GM12878 (cell line): ENCODE measurements at regions not wholly inside any gene's neighbourhood (a gene's known extent, or its start where the extent isn't known, plus 50 kb on each side); places are given as distances from the start of the nearest gene placed in this dataset.
A peak's percentile ranks its signal among the peaks of the same experiment; 100 is the strongest.

ENCODE experiments used
- ATAC-seq: fragments of 200-7000 bp; cut with Tn5 transposase; 3 replicates; pipeline ENCODE4 v1.9.1; 2020; ENCODE audit warnings: mild to moderate bottlenecking, moderate library complexity
- BruUV-seq: library from RNA; stranded (reverse); fragments of 400-500 nt; replicated peaks from 2 replicates; lab custom pipeline; 2021; lab: Mats Ljungman, UMichigan
- CTCF ChIA-PET: fragments of 300-600 bp; sonication (Branson Sonifier 250); formaldehyde crosslinking; extraction: SDS; loops from one replicate; lab custom pipeline; 2021; ENCODE audit warnings: inconsistent platforms; lab: Yijun Ruan, JAX
- POLR2A ChIA-PET: fragments of 350-600 bp; formaldehyde crosslinking; extraction: SDS; loops from one replicate; lab custom pipeline; 2021; ENCODE audit warnings: inconsistent platforms; lab: Charles Lee
- RAD21 ChIA-PET: fragments of 300-600 bp; sonication (Branson Sonifier 250); formaldehyde crosslinking; loops from one replicate; lab custom pipeline; 2023; ENCODE audit warnings: antibody characterized with exemption; ENCODE audit not compliant: unreplicated experiment; lab: Charles Lee
- SMC1A ChIA-PET: fragments of 300-600 bp; sonication (Branson Sonifier 250); formaldehyde crosslinking; loops from one replicate; lab custom pipeline; 2023; ENCODE audit not compliant: unreplicated experiment, uncharacterized antibody; lab: Charles Lee
- DNase-seq: peaks from one replicate; pipeline ENCODE4 v3.0.0-alpha.2; 2011; ENCODE audit warnings: low read depth, low spot score
- FAIRE-seq: peaks from 3 replicates; lab custom pipeline; 2011; peaks lifted over from hg19 to GRCh38; lab: Jason Lieb, UNC
- H2AFZ ChIP-seq: 2 replicates; pipeline ENCODE4 v1.6.0; 2011; ENCODE audit warnings: low read depth, low read length, control low read depth; ENCODE audit not compliant: control insufficient read depth
- H3K27ac ChIP-seq: 2 replicates; pipeline ENCODE4 v1.5.1; 2011; ENCODE audit warnings: control low read depth; ENCODE audit not compliant: control insufficient read depth, insufficient read depth
- H3K27me3 ChIP-seq, 2 experiments: replicated peaks in 1 of 2; 2 replicates each; pipeline versions ENCODE4 v1.6.0 to v1.6.1; 2011; ENCODE audit warnings: low read length in 1 of 2; ENCODE audit not compliant: control insufficient read depth in 2 of 2, insufficient read depth in 2 of 2
- H3K36me3 ChIP-seq, 2 experiments: 2 replicates each; pipeline ENCODE4 v1.5.1; 2011; ENCODE audit warnings: low read length in 1 of 2; ENCODE audit not compliant: control insufficient read depth in 2 of 2, insufficient read depth in 2 of 2
- H3K4me1 ChIP-seq: 2 replicates; pipeline ENCODE4 v1.6.1; 2011; ENCODE audit warnings: mild to moderate bottlenecking, low read length, moderate library complexity, mixed read lengths; ENCODE audit not compliant: control insufficient read depth, insufficient read depth
- H3K4me2 ChIP-seq: 2 replicates; pipeline ENCODE4 v1.6.0; 2011; ENCODE audit warnings: control low read depth; ENCODE audit not compliant: control insufficient read depth, insufficient read depth
- H3K4me3 ChIP-seq: fragments of 200-600 bp; sonication (generic); 2 replicates; pipeline ENCODE4 v1.5.1; 2016
- H3K79me2 ChIP-seq: 2 replicates; pipeline ENCODE4 v1.6.0; 2011; ENCODE audit warnings: low read length; ENCODE audit not compliant: control insufficient read depth, insufficient read depth
- H3K9ac ChIP-seq: 2 replicates; pipeline ENCODE4 v1.8.0; 2011; ENCODE audit warnings: low read length, control low read depth, mixed read lengths; ENCODE audit not compliant: control insufficient read depth, insufficient read depth
- H3K9me3 ChIP-seq: replicated peaks from 3 replicates; pipeline ENCODE4 v1.5.1; 2011; ENCODE audit warnings: mild to moderate bottlenecking, low read length; ENCODE audit not compliant: control insufficient read depth, insufficient read depth
- H4K20me1 ChIP-seq: 2 replicates; pipeline ENCODE4 v1.6.0; 2011; ENCODE audit not compliant: control insufficient read depth, insufficient read depth
- ATF7 ChIP-seq: fragments of 450-650 bp; IDR thresholded peaks from 2 replicates; pipeline ENCODE4 v1.6.1; 2016; ENCODE audit warnings: low read depth, mild to moderate bottlenecking
- CBX5 ChIP-seq: sonication (generic); IDR thresholded peaks from 2 replicates; pipeline ENCODE4 v1.6.1; 2016; ENCODE audit warnings: low read depth, moderate library complexity, mild to moderate bottlenecking, inconsistent platforms
- FOXM1 ChIP-seq: IDR thresholded peaks from 2 replicates; pipeline ENCODE4 v1.6.1; 2012; ENCODE audit warnings: low read depth, mild to moderate bottlenecking, inconsistent platforms, low read length, moderate library complexity
- GATAD2B ChIP-seq: fragments of 450-650 bp; conservative IDR thresholded peaks from 2 replicates; pipeline ENCODE4 v1.6.1; 2017; ENCODE audit warnings: low read depth, mild to moderate bottlenecking, moderate library complexity
- MTA2 ChIP-seq: fragments of 450-650 bp; IDR thresholded peaks from 2 replicates; pipeline ENCODE4 v1.6.1; 2016; ENCODE audit warnings: low read depth, mild to moderate bottlenecking, moderate library complexity
- MXI1 ChIP-seq: fragments of 150-350 bp; IDR thresholded peaks from 2 replicates; pipeline ENCODE4 v1.6.1; 2011; ENCODE audit warnings: low read depth, mild to moderate bottlenecking, inconsistent platforms, low read length, improper control_type of control experiment
- MYC ChIP-seq: IDR thresholded peaks from 2 replicates; pipeline ENCODE4 v1.6.1; 2011; ENCODE audit warnings: mild to moderate bottlenecking, low read length, moderate library complexity, inconsistent platforms; ENCODE audit not compliant: insufficient read depth, insufficient replicate concordance, insufficient read length, severe bottlenecking
- NFIC ChIP-seq: IDR thresholded peaks from 2 replicates; pipeline ENCODE4 v1.6.1; 2012; ENCODE audit warnings: low read depth, mild to moderate bottlenecking, inconsistent platforms, low read length, moderate library complexity
- PAX8 ChIP-seq: fragments of 450-650 bp; IDR thresholded peaks from 2 replicates; pipeline ENCODE4 v1.6.1; 2017; ENCODE audit warnings: mild to moderate bottlenecking, moderate library complexity
- POLR2A ChIP-seq: IDR thresholded peaks from 2 replicates; pipeline ENCODE4 v1.6.1; 2011; ENCODE audit warnings: low read depth, mild to moderate bottlenecking, low read length
- RAD21 ChIP-seq: IDR thresholded peaks from 2 replicates; pipeline ENCODE4 v1.6.1; 2011; ENCODE audit warnings: mild to moderate bottlenecking, low read depth, low read length, moderate library complexity; ENCODE audit not compliant: insufficient read depth
- TAF1 ChIP-seq: IDR thresholded peaks from 2 replicates; pipeline ENCODE4 v1.6.1; 2011; ENCODE audit warnings: mild to moderate bottlenecking, low read depth, low read length, borderline replicate concordance
- TBL1XR1 ChIP-seq: IDR thresholded peaks from 2 replicates; pipeline ENCODE4 v1.6.1; 2012; ENCODE audit warnings: low read depth, low read length, improper control_type of control experiment
- ZNF384 ChIP-seq: IDR thresholded peaks from 2 replicates; pipeline ENCODE4 v1.6.1; 2012; ENCODE audit warnings: low read depth, mild to moderate bottlenecking, low read length, improper control_type of control experiment, borderline replicate concordance
- WGBS: methylation state at CpG from one replicate; pipeline ENCODE4 v1.1.6; 2016; ENCODE audit warnings: low lambda C conversion rate; ENCODE audit not compliant: insufficient replicate concordance, insufficient coverage; ENCODE audit errors: missing lambda C conversion rate; 5-methylcytosine and 5-hydroxymethylcytosine counted together
- in situ Hi-C: fragments of 300-500 bp; cut with MboI; formaldehyde crosslinking; loops from 9 replicates; pipeline ENCODE4 v1.14.3; 2018; ENCODE audit warnings: mixed read lengths
- intact Hi-C: fragments of 100-400 bp; cut with micrococcal nuclease; formaldehyde crosslinking; loops from one replicate; pipeline ENCODE4 v1.14.2; 2022; ENCODE audit not compliant: unreplicated experiment
- TF ChIP-seq, protein P1 (sequence below): fragments of 150-350 bp; IDR thresholded peaks from 2 replicates; pipeline ENCODE4 v1.6.1; 2016; ENCODE audit warnings: low read depth, low read length
- TF ChIP-seq, protein P2 (sequence below), 3 experiments: IDR thresholded peaks in 2 of 3; conservative IDR thresholded peaks in 1 of 3; 2 replicates each; pipeline ENCODE4 v1.5.1; 2011; ENCODE audit warnings: low read depth in 3 of 3, low read length in 3 of 3, mild to moderate bottlenecking in 3 of 3, control low read depth in 2 of 3, moderate library complexity in 2 of 3, inconsistent platforms in 1 of 3, mixed read lengths in 1 of 3; ENCODE audit not compliant: control insufficient read depth in 2 of 3, insufficient read depth in 1 of 3; ENCODE audit errors: extremely low read depth in 1 of 3

DNA sequence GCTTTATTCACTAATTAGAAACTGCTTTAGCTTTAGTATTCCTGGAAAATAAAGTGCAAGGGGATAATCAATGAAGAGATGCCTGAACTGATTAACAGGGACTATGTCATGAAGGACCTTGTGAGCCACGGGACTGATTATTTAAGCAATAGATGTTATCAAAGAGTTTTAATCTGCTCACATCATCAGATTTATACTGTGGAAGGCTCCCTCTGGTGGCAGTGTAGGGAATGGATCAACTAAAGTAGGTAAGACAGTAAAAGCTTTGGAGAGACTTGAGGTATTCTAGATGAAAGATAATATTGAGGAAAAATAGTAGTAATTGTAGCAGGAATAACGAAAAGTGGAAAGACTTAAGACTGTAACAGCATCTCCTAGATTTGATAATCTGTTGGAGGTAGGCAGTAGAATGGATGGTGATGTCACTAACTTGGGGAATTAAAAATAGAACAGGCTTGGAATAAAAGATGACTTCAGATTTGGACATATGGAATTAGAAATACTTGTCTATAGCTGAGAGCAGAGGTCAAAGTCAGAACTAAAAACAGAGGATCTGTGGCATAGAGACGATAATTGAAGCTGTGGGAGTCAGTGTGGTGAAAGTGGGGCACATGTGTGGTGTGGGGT is 80.3 kb upstream of the HTR1E start:
- Histone ChIP-seq H3K4me2 (no peak overlapping the region), H2AFZ (no peak overlapping the region), H3K4me3 (no peak overlapping the region), H3K4me1 (no peaks in the 10 kb centered on the region), H4K20me1 (no peaks in the 10 kb centered on the region), H3K27ac (no peak overlapping the region), H3K9ac (no peak overlapping the region), H3K27me3 (no peaks in the 10 kb centered on the region), H3K79me2 (no peaks in the 10 kb centered on the region), H3K36me3 (no peaks in the 10 kb centered on the region), H3K9me3 (no peaks in the 10 kb centered on the region)
- ATAC-seq (peak; percentile 67), DNase-seq (no peak), FAIRE-seq (peak; percentile 70)
- ChIA-PET CTCF (interaction anchor here (0.6 to 2.0 kb wide), 11 partner anchors 8 to 1102 kb away, joined by 3 to 11 read pairs (median 3); no protein-coding TSS in a partner anchor), RAD21 (interaction anchor here (1.5 kb wide), 1 partner anchor 934 kb away, joined by 9 read pairs; no protein-coding TSS in a partner anchor), POLR2A (no interaction called here), SMC1A (no interaction called here)
- in situ Hi-C loops (loop anchor here (10.0 kb wide), 1 partner anchor 932 kb away; no protein-coding TSS in a partner anchor), intact Hi-C loops (loop anchor here (2.0 to 5.0 kb wide), 2 partner anchors 934 to 1100 kb away; no protein-coding TSS in a partner anchor)
- WGBS = 0% methylated on average over 3 of the region's 3 CpGs
- no TSS peak for BruUV-seq
- TF ChIP-seq MXI1 = no peak
- TF ChIP-seq GATAD2B = no peak
- no peak for TF ChIP-seq POLR2A
- no peak for TF ChIP-seq ATF7
- no peak for TF ChIP-seq MTA2
- no peak for TF ChIP-seq FOXM1
- TF ChIP-seq ZNF384 = no peak
- TF ChIP-seq MYC = no peak
- TF ChIP-seq NFIC = no peak
- no peak for TF ChIP-seq TAF1
- TF ChIP-seq, protein P1, sequence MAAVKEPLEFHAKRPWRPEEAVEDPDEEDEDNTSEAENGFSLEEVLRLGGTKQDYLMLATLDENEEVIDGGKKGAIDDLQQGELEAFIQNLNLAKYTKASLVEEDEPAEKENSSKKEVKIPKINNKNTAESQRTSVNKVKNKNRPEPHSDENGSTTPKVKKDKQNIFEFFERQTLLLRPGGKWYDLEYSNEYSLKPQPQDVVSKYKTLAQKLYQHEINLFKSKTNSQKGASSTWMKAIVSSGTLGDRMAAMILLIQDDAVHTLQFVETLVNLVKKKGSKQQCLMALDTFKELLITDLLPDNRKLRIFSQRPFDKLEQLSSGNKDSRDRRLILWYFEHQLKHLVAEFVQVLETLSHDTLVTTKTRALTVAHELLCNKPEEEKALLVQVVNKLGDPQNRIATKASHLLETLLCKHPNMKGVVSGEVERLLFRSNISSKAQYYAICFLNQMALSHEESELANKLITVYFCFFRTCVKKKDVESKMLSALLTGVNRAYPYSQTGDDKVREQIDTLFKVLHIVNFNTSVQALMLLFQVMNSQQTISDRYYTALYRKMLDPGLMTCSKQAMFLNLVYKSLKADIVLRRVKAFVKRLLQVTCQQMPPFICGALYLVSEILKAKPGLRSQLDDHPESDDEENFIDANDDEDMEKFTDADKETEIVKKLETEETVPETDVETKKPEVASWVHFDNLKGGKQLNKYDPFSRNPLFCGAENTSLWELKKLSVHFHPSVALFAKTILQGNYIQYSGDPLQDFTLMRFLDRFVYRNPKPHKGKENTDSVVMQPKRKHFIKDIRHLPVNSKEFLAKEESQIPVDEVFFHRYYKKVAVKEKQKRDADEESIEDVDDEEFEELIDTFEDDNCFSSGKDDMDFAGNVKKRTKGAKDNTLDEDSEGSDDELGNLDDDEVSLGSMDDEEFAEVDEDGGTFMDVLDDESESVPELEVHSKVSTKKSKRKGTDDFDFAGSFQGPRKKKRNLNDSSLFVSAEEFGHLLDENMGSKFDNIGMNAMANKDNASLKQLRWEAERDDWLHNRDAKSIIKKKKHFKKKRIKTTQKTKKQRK = no peak
- TF ChIP-seq, protein P2, sequence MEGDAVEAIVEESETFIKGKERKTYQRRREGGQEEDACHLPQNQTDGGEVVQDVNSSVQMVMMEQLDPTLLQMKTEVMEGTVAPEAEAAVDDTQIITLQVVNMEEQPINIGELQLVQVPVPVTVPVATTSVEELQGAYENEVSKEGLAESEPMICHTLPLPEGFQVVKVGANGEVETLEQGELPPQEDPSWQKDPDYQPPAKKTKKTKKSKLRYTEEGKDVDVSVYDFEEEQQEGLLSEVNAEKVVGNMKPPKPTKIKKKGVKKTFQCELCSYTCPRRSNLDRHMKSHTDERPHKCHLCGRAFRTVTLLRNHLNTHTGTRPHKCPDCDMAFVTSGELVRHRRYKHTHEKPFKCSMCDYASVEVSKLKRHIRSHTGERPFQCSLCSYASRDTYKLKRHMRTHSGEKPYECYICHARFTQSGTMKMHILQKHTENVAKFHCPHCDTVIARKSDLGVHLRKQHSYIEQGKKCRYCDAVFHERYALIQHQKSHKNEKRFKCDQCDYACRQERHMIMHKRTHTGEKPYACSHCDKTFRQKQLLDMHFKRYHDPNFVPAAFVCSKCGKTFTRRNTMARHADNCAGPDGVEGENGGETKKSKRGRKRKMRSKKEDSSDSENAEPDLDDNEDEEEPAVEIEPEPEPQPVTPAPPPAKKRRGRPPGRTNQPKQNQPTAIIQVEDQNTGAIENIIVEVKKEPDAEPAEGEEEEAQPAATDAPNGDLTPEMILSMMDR (IDR thresholded peaks at IDR 0.05 in 2 of 3, conservative IDR thresholded peaks at IDR 0.05 in 1 of 3; ENCODE audit: control insufficient read depth in 2 of 3, extremely low read depth in 1 of 3, insufficient read depth in 1 of 3, low read depth in 3 of 3, low read length in 3 of 3) = peak; percentile 63 to 77 (median 67)
- peak; percentile 59 for TF ChIP-seq RAD21
- TF ChIP-seq CBX5 = no peak
- TF ChIP-seq TBL1XR1 = no peak
- TF ChIP-seq PAX8 = no peak
